OCI-LY3 (cell line): ENCODE measurements at regions not wholly inside any gene's neighbourhood (a gene's known extent, or its start where the extent isn't known, plus 50 kb on each side); places are given as distances from the start of the nearest gene placed in this dataset.

ENCODE experiments used
- H2AFZ ChIP-seq: fragments of 200-600, 300-600 bp; shearing (Covaris generic); 2 replicates; pipeline ENCODE4 v1.6.0; 2014; ENCODE audit warnings: antibody characterized with exemption, low read depth, low read length
- H3K27ac ChIP-seq: fragments of 200-600, 300-600 bp; sonication (generic); 2 replicates; pipeline ENCODE4 v1.5.1; 2014; ENCODE audit warnings: mild to moderate bottlenecking, low read length, moderate library complexity, mixed read lengths
- H3K27me3 ChIP-seq: fragments of 200-600, 300-600 bp; sonication (generic); 2 replicates; pipeline ENCODE4 v1.6.1; 2014; ENCODE audit warnings: low read depth, low read length, mixed read lengths
- H3K36me3 ChIP-seq: fragments of 200-600, 300-600 bp; sonication (generic); replicated peaks from 2 replicates; pipeline ENCODE3; 2014; ENCODE audit warnings: low read depth, low read length, mixed read lengths
- H3K4me1 ChIP-seq: fragments of 300-600, 200-600 bp; sonication (generic); 2 replicates; pipeline ENCODE4 v1.6.1; 2014; ENCODE audit warnings: low read length, mixed read lengths
- H3K4me2 ChIP-seq: fragments of 200-600, 300-600 bp; sonication (generic); 2 replicates; pipeline ENCODE4 v1.6.1; 2014; ENCODE audit warnings: low read length, mixed read lengths
- H3K4me3 ChIP-seq: fragments of 300-600, 200-600 bp; sonication (generic); 2 replicates; pipeline ENCODE4 v1.5.1; 2014; ENCODE audit warnings: antibody characterized with exemption, mild to moderate bottlenecking, low read length, moderate library complexity
- H3K79me2 ChIP-seq: fragments of 300-600, 200-600 bp; shearing (Covaris generic); 2 replicates; pipeline ENCODE4 v1.6.1; 2014; ENCODE audit warnings: mild to moderate bottlenecking, low read length, mixed read lengths
- H3K9ac ChIP-seq: fragments of 300-600, 200-600 bp; shearing (Covaris generic); 2 replicates; pipeline ENCODE4 v1.6.0; 2014; ENCODE audit warnings: mild to moderate bottlenecking, low read length, moderate library complexity
- H3K9me3 ChIP-seq: fragments of 200-600, 300-600 bp; shearing (Covaris generic); 2 replicates; pipeline ENCODE4 v1.6.1; 2014; ENCODE audit warnings: low read length, mixed read lengths; ENCODE audit not compliant: insufficient read depth
- H4K20me1 ChIP-seq: fragments of 200-600, 300-600 bp; sonication (generic); 2 replicates; pipeline ENCODE4 v1.6.1; 2016; ENCODE audit warnings: low read length, mixed read lengths; ENCODE audit not compliant: insufficient read depth
- CTCF ChIP-seq: fragments of 200-600, 300-600 bp; sonication (generic); IDR thresholded peaks from 2 replicates; pipeline ENCODE4 v1.5.1; 2014; ENCODE audit warnings: antibody characterized with exemption, low read length, low read depth
- EZH2phosphoT487 ChIP-seq: fragments of 200-600 bp; shearing (Covaris generic); IDR thresholded peaks from 2 replicates; pipeline ENCODE4 v1.6.1; 2018; ENCODE audit warnings: antibody characterized with exemption, mixed run types, low read depth

- Histone ChIP-seq H3K4me2 (no peak overlapping the region), H4K20me1 (no peaks in the 10 kb centered on the region), H3K79me2 (no peaks in the 10 kb centered on the region), H3K27me3 (peaks cover 38% of the 10 kb centered on the region), H3K36me3 (no peaks in the 10 kb centered on the region), H3K9ac (no peak overlapping the region), H2AFZ (no peak overlapping the region), H3K9me3 (no peaks in the 10 kb centered on the region), H3K4me3 (no peak overlapping the region), H3K4me1 (no peaks in the 10 kb centered on the region), H3K27ac (no peak overlapping the region)
- TF ChIP-seq EZH2phosphoT487 (no peak), CTCF (no peak)
These were observed 242.0 kb downstream of the SHQ1 start for GRCh38 chr3:72606005-72606800.

- H2AFZ ChIP-seq, result no peak overlapping the region
- H3K36me3 ChIP-seq, result no peaks in the 10 kb centered on the region
- no peaks in the 10 kb centered on the region for H4K20me1 ChIP-seq
- no peak overlapping the region for H3K9ac ChIP-seq
- H3K9me3 ChIP-seq, result no peaks in the 10 kb centered on the region
- TF ChIP-seq EZH2phosphoT487 (no peak), CTCF (no peak)
- no peak overlapping the region for H3K4me3 ChIP-seq
- H3K4me1 ChIP-seq, result no peaks in the 10 kb centered on the region
- no peaks in the 10 kb centered on the region for H3K79me2 ChIP-seq
- peaks cover 45% of the 10 kb centered on the region for H3K27me3 ChIP-seq
- H3K4me2 ChIP-seq, result no peak overlapping the region
- no peak overlapping the region for H3K27ac ChIP-seq
These were observed 243.9 kb downstream of the SHQ1 start for GRCh38 chr3:72604328-72604727.

GRCh38 chr3:72601983-72602750 lies 246.1 kb downstream of the SHQ1 start:
- no peak for TF ChIP-seq EZH2phosphoT487
- TF ChIP-seq CTCF, result no peak
- Histone ChIP-seq H3K27me3 (peaks cover 57% of the 10 kb centered on the region), H3K27ac (no peak overlapping the region), H3K9ac (no peak overlapping the region), H3K79me2 (no peaks in the 10 kb centered on the region), H4K20me1 (no peaks in the 10 kb centered on the region), H3K4me2 (no peak overlapping the region), H2AFZ (no peak overlapping the region), H3K36me3 (no peaks in the 10 kb centered on the region), H3K9me3 (no peaks in the 10 kb centered on the region), H3K4me1 (no peaks in the 10 kb centered on the region), H3K4me3 (no peak overlapping the region)

GRCh38 chr3:72601060-72601459 lies 247.2 kb downstream of the SHQ1 start:
- Histone ChIP-seq H3K79me2 (no peaks in the 10 kb centered on the region), H3K4me3 (no peak overlapping the region), H4K20me1 (no peaks in the 10 kb centered on the region), H3K9me3 (no peaks in the 10 kb centered on the region), H3K4me1 (no peaks in the 10 kb centered on the region), H3K36me3 (no peaks in the 10 kb centered on the region), H3K4me2 (no peak overlapping the region), H3K27me3 (peaks cover 57% of the 10 kb centered on the region), H3K9ac (no peak overlapping the region), H3K27ac (no peak overlapping the region), H2AFZ (no peak overlapping the region)
- TF ChIP-seq EZH2phosphoT487, result no peak
- TF ChIP-seq CTCF, result no peak
